PFSK-1 (cell line): ENCODE measurements at regions not wholly inside any gene's neighbourhood (a gene's known extent, or its start where the extent isn't known, plus 50 kb on each side); places are given as distances from the start of the nearest gene placed in this dataset.

ENCODE experiments used
- FOXP2 ChIP-seq: optimal IDR thresholded peaks from 2 replicates; pipeline ENCODE3; 2011; ENCODE audit warnings: borderline replicate concordance, control low read depth, inconsistent platforms; ENCODE audit not compliant: insufficient read depth; ENCODE audit errors: extremely low read length, extremely low read depth
- POLR2AphosphoS5 ChIP-seq: IDR thresholded peaks from 2 replicates; pipeline ENCODE4 v1.6.1; 2012; ENCODE audit warnings: low read depth, mild to moderate bottlenecking, control low read depth, low read length, moderate library complexity
- SIN3A ChIP-seq: IDR thresholded peaks from 2 replicates; pipeline ENCODE4 v1.6.1; 2012; ENCODE audit warnings: mild to moderate bottlenecking, low read length, moderate library complexity, borderline replicate concordance; ENCODE audit not compliant: insufficient read depth
- TAF1 ChIP-seq: IDR thresholded peaks from 2 replicates; pipeline ENCODE4 v1.6.1; 2012; ENCODE audit warnings: low read length, control low read depth, borderline replicate concordance; ENCODE audit not compliant: insufficient read depth
- TF ChIP-seq, protein P1 (sequence below), 2 experiments: IDR thresholded peaks; 2 replicates each; pipeline versions ENCODE4 v1.6.1 to v1.8.0; 2011 to 2012; ENCODE audit warnings: low read depth in 2 of 2, low read length in 2 of 2, control low read depth in 1 of 2, inconsistent platforms in 1 of 2, mild to moderate bottlenecking in 1 of 2, moderate library complexity in 1 of 2; ENCODE audit not compliant: insufficient read depth in 1 of 2

GRCh38 chr9:32180597-32180996, 203.8 kb upstream of the ACO1 start:
- TF ChIP-seq, protein P1, sequence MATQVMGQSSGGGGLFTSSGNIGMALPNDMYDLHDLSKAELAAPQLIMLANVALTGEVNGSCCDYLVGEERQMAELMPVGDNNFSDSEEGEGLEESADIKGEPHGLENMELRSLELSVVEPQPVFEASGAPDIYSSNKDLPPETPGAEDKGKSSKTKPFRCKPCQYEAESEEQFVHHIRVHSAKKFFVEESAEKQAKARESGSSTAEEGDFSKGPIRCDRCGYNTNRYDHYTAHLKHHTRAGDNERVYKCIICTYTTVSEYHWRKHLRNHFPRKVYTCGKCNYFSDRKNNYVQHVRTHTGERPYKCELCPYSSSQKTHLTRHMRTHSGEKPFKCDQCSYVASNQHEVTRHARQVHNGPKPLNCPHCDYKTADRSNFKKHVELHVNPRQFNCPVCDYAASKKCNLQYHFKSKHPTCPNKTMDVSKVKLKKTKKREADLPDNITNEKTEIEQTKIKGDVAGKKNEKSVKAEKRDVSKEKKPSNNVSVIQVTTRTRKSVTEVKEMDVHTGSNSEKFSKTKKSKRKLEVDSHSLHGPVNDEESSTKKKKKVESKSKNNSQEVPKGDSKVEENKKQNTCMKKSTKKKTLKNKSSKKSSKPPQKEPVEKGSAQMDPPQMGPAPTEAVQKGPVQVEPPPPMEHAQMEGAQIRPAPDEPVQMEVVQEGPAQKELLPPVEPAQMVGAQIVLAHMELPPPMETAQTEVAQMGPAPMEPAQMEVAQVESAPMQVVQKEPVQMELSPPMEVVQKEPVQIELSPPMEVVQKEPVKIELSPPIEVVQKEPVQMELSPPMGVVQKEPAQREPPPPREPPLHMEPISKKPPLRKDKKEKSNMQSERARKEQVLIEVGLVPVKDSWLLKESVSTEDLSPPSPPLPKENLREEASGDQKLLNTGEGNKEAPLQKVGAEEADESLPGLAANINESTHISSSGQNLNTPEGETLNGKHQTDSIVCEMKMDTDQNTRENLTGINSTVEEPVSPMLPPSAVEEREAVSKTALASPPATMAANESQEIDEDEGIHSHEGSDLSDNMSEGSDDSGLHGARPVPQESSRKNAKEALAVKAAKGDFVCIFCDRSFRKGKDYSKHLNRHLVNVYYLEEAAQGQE (IDR thresholded peaks at IDR 0.05; ENCODE audit: insufficient read depth in 1 of 2, low read depth in 2 of 2, low read length in 2 of 2), result no peak
- TF ChIP-seq POLR2AphosphoS5 (no peak), SIN3A (no peak), TAF1 (no peak), FOXP2 (no peak)
